Activated CD8-positive, alpha-beta memory T cell treated with anti-CD3 and anti-CD28 coated beads for 4 hours (primary cell): ENCODE measurements at regions not wholly inside any gene's neighbourhood (a gene's known extent, or its start where the extent isn't known, plus 50 kb on each side); places are given as distances from the start of the nearest gene placed in this dataset.
"Not testable (repeated sequence)": the region's sequence is repeated elsewhere in the genome, so short reads cannot be mapped to it uniquely, and the experiment has no call there.

ENCODE experiments used
- DNase-seq, 2 donors: peaks; one replicate each; pipeline ENCODE4 v3.0.0-alpha.2; 2020; ENCODE audit warnings: low read depth in 2 of 2

- no peak for DNase-seq
Measured at GRCh38 chr16:65770752-65771151, 595.7 kb upstream of the CDH5 start.

DNA sequence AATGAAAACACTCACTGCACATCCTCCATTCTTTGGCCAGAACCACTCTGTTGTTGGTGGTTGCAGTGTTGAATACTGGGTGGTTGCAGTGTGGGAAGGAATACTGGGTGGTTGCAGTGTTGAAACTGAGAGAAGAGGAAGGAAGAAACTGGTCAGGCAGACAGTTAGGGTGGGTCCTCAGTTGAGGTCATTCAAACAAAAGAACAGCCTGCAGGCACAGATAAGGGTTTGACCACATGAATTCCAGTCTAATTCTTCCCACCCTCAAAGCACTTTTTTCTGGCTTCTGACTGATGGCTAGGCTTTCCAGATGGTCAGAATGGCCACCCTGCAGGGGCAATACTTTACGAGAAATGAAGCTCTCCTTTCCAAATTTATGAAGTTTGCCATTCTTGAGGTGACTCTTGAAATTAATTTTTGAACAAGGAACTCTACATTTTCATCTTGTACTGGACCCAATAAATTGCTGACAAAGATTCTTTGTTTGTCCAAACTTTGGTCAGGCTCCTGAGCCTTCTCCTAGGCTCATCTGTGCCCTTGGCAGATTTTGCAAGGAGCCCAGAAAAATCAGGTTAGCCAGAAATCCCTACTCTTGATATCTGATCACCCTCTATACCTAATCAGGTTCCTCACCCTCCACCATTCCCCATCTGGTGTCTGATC, 596.6 kb upstream of the CDH5 start:
- no peak for DNase-seq

- no peak for DNase-seq
Measured at GRCh38 chr16:65769055-65769465, 597.4 kb upstream of the CDH5 start.

DNA sequence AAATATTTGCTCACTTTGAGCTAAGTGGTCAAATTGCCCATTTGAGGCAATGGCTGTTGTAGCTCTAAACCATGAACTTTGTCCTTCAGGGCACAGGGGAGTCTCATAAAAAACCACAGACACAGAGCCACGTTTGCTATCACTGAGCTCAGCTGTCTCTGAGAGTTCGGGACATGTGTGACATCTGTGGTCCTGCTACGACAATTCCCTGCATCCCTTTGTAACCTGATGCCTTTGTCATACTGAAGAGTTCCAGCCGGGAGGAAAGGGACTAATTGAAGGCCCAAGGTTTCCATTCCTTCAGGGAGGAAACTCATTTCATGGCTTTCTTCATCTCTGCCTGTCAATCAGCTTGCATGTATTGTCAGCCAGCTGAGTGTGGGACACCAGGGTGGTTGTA, 599.4 kb upstream of the CDH5 start:
- no peak for DNase-seq

GRCh38 chr16:65763640-65764305, 602.7 kb upstream of the CDH5 start:
- DNase-seq, result no peak

- no peak for DNase-seq
Measured at GRCh38 chr16:65760874-65761273, 605.6 kb upstream of the CDH5 start.

- DNase-seq, result no peak
Measured at GRCh38 chr16:65758620-65759019, 607.9 kb upstream of the CDH5 start.

DNA sequence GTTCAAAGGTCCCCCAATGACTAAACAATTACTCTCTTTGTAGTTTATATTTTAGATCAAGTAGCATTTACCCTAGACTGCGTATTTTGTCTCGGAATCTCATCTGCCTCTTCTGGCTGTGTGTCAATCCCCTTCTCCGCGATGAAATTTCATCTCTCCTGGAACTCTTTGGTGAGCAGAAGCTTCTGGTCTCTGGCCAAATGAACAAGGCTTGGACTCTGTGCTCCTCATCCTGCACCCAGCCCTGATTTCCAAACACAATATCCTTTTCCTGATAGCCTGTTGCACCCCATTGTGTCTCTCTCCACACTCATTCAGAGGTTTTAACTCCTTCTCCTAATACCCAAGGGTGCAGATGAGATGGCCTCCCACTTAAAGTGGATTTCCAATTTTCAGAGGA, 609.4 kb upstream of the CDH5 start:
- no peak for DNase-seq

DNA sequence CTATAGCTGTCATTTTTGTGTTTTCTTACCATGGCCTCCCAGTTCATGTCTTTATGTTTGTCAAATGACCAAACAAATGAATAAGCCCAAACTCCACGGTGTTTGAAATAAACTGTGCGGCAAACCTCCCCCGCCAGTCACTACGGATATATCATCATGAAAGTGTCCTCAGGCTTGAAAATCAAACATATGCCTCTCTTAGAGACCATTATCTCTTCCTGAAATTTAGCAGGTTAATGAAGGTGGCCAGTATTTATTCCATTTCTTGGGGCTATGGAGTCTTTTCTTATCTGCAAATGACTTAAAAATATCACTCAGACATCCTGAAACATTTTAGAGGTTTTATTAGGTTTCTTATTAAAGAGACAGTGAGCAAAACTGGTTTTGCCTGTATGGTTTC, 610.3 kb upstream of the CDH5 start:
- DNase-seq, result no peak

GRCh38 chr16:65754820-65755691, 611.4 kb upstream of the CDH5 start:
- DNase-seq, result no peak

GRCh38 chr16:65752522-65752844, 614.0 kb upstream of the CDH5 start:
- no peak for DNase-seq

- no peak for DNase-seq
Measured at GRCh38 chr16:65751622-65752521, 614.6 kb upstream of the CDH5 start.

- DNase-seq, result no peak
Measured at GRCh38 chr16:65749506-65749905, 617.0 kb upstream of the CDH5 start.

- no peak for DNase-seq
Measured at GRCh38 chr16:65746941-65747340, 619.5 kb upstream of the CDH5 start.

- no peak for DNase-seq
Measured at GRCh38 chr16:65745201-65745708, 621.2 kb upstream of the CDH5 start.

DNA sequence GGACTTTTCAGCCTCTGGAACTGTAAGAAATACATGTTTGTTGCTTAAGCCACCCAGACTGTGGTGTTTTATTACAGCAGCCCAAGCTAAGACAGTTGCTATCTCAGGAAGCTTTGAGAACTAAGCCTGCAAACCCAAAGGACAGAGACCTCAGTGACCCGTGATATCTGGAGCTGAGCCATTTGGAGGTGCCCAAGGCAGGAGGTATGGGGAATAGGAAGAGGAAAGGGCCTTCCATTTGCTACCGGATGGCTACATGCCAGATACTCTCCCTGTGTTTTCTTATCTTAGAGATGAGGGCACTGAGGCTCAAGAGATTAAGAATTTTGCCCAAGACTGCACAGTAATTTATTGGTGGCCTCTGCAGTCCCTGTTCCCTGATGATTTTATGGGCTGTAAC, 622.1 kb upstream of the CDH5 start:
- no peak for DNase-seq

- DNase-seq, result no peak
Measured at GRCh38 chr16:65743558-65743957, 621.7 kb upstream of the CDH11 start.

DNA sequence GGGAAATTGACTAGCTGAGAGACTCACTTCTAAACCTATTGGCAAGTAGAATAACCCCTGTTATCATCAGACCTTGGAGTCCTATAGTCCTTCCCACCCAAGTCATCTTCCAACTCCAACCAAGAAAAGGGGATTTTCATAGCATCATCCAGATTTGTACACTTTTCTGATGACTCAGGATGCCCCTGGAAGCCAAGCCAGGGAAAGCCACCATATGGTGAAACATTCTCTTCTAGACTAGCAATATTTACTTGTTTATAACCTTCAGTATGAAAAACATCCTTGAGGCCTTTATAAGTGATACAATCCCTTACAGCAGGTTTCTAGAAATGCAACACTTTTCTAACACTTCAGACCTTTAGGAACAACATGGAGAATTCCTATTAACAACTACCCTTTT, 618.8 kb upstream of the CDH11 start:
- no peak for DNase-seq

- DNase-seq, result no peak
Measured at GRCh38 chr16:65739518-65739917, 617.7 kb upstream of the CDH11 start.

DNA sequence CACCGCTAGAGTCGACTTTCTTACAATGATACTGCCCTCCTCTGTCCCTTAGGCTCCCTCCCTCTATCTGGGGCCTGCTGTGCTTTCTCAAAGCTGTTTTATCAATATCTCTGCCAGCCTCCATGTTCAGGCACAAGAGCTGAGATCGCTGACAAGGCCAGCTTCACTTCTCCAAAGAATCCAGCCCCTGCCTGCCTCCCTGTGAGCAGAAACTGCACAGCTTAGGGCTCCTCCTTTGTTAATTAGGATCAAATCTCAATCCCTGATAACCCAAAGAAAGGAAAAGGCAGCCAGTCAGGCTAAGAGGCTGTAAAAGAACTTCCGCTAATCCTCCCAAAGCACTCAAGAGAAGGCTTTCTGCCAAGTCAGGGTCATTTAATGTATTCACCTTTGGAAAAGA, 616.0 kb upstream of the CDH11 start:
- no peak for DNase-seq

DNA sequence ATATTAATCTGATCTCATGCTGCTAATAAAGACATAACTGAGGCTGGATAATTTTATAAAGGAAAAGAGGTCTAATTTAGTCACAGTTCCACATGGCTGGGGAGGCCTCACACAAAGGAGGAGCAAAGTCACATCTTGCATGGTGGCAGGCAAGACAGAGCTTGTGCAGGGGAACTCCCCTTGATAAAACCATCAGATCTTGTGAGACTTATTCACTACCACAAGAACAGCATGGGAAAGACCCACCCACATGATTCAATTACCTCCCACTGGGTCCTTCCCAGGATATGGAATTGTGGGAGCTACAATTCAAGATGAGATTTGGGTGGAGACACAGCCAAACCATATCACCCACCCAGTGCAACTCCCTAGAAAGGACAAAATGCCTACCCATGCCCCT, 613.8 kb upstream of the CDH11 start:
- not testable (repeated sequence) for DNase-seq

GRCh38 chr16:65733721-65734120, 611.9 kb upstream of the CDH11 start:
- no peak for DNase-seq
